ENCODE measurements at regions not wholly inside any gene's neighbourhood (a gene's known extent, or its start where the extent isn't known, plus 50 kb on each side); places are given as distances from the start of the nearest gene placed in this dataset.

DNA sequence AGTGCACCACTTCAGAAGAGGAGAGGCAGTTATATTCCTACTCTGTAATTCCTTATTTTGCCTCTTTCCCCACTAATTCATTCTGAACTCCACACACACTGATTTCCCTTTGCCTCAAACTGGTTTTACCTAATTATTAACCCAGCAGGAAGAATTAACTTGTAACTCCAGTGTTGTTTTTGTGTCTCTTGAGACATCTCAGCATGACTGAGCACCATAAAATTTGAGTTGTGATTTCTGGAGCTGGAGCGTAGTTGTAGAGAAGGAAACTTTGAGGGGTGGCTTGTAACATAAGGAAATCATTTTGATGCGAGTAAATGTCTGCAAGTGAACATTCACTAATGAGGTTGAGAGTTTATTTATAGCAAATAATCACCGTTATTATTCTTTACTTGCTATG, 265.2 kb downstream of the TMEM38B start:
- no peaks in the 10 kb centered on the region for H3K36me3 ChIP-seq (ENCODE audit: insufficient read depth, low read length)
- peaks cover 1% of the 10 kb centered on the region for H3K9me3 ChIP-seq (ENCODE audit: low read length)
- H3K4me1 ChIP-seq (ENCODE audit: insufficient read depth, low read length): peaks cover 6% of the 10 kb centered on the region
- H2AFZ ChIP-seq (ENCODE audit: low read depth, low read length): no peak overlapping the region
- no peaks in the 10 kb centered on the region for H3K27me3 ChIP-seq (ENCODE audit: insufficient read depth, low read length)
- H3K4me3 ChIP-seq (ENCODE audit: low read length): no peak overlapping the region

DNA sequence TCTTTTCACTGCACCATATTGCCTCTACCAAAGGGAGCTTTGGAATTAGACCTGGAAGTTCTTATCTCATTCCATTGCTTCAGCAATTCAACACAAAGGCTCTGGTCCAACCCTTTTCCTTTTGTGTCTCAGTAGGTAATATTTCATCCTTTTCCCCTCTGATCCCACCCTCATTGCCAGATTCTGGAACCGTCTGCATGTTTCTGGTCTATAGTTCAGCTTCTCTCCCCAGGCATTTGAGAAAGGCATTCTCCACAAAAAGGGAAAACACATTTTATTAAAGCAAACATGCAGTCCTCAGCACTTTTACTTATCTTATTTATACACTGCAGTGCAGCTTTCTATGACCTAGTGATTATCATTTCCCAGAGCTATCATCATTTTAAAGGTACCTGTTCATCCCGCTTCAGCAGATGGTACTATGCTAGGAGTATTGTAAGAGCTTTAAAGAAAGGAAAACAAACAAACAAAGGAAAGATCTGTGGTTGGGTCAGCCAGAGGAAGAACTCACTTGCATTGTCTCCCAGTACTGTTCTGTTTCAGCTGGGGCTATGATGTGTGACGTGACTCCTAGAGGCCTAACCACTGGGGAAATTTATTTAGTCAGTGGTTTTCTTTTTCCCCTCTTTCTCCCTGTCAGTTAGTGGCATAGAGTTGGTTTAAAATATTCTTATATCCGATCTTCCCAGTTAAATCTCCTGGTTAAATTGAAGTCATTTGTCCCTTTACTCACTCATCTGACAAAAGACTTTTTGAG, 269.2 kb downstream of the TMEM38B start:
- Histone ChIP-seq H3K4me3 (ENCODE audit: low read length) (no peak overlapping the region), H2AFZ (ENCODE audit: low read depth, low read length) (no peak overlapping the region), H3K27me3 (ENCODE audit: insufficient read depth, low read length) (no peaks in the 10 kb centered on the region), H3K4me1 (ENCODE audit: insufficient read depth, low read length) (peaks cover 16% of the 10 kb centered on the region), H3K36me3 (ENCODE audit: insufficient read depth, low read length) (no peaks in the 10 kb centered on the region), H3K9me3 (ENCODE audit: low read length) (no peaks in the 10 kb centered on the region)

DNA sequence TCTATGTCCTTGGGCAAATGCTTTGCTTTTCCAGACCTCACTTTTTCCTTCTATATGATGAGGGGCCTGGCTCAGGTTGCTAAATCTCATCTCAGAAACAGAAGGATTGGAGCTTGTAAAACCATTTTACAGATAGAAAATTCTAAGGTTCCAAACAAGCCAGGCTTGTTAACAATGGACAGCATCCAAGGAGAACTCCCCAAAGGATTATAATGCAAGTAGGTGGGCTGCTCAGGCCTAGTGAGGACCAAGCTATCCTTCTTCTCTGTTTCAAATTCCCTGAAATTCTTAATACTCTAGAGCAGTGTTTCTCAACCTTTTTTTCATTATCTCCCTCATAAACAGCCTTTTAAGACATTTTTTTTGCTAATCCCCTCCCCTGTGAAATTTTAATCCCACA, 269.8 kb downstream of the TMEM38B start:
- H3K4me3 ChIP-seq (ENCODE audit: low read length): no peak overlapping the region
- H3K9me3 ChIP-seq (ENCODE audit: low read length): no peaks in the 10 kb centered on the region
- no peaks in the 10 kb centered on the region for H3K36me3 ChIP-seq (ENCODE audit: insufficient read depth, low read length)
- no peak overlapping the region for H2AFZ ChIP-seq (ENCODE audit: low read depth, low read length)
- H3K27me3 ChIP-seq (ENCODE audit: insufficient read depth, low read length): no peaks in the 10 kb centered on the region
- peaks cover 22% of the 10 kb centered on the region for H3K4me1 ChIP-seq (ENCODE audit: insufficient read depth, low read length)

DNA sequence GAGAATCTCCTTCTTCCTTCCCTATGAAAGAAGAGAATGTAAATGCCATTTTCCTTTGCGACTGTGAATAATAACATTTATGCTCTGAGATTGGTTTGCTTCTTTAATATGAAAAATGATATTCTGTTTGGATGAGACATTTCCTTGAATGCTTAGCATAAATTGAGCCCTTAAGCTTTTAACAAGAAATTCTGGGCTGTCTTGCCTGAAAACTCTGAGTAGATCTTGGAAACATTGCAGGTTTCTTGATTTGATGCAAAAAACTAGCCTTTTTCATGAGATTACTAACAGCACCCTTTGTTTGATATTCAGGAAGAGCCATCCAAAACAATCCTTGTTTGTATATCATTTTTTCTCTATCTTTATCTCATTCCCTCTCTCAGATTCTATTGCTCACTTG, 272.5 kb downstream of the TMEM38B start:
- H3K4me1 ChIP-seq (ENCODE audit: insufficient read depth, low read length): peaks cover 40% of the 10 kb centered on the region
- H3K9me3 ChIP-seq (ENCODE audit: low read length): no peaks in the 10 kb centered on the region
- H2AFZ ChIP-seq (ENCODE audit: low read depth, low read length): no peak overlapping the region

DNA sequence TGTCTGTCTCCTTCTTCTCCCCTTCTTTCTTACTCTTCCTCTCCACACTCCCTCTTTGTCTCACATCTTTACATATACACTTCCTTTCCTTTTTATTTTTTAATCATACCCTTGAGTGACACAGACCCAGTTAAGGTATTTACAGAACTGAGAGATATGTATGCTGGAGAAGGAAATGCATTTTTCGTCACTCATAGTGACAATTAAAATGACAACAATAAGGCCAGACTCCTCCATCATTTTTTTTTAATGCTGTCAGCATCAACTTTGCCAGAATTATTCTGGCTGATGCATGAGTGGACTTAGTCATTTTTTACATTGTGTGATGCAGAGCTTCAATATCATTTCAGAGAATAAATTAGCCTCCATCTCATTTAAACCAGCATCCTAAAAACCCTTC, 272.9 kb downstream of the TMEM38B start:
- no peak overlapping the region for H3K4me3 ChIP-seq (ENCODE audit: low read length)
- no peaks in the 10 kb centered on the region for H3K9me3 ChIP-seq (ENCODE audit: low read length)
- no peaks in the 10 kb centered on the region for H3K27me3 ChIP-seq (ENCODE audit: insufficient read depth, low read length)
- no peak overlapping the region for H2AFZ ChIP-seq (ENCODE audit: low read depth, low read length)
- peaks cover 45% of the 10 kb centered on the region for H3K4me1 ChIP-seq (ENCODE audit: insufficient read depth, low read length)
- no peaks in the 10 kb centered on the region for H3K36me3 ChIP-seq (ENCODE audit: insufficient read depth, low read length)

More for the DNA sequence above, 272.5 kb downstream of the TMEM38B start:
- Histone ChIP-seq H3K4me3 (ENCODE audit: low read length) (no peak overlapping the region), H3K36me3 (ENCODE audit: insufficient read depth, low read length) (no peaks in the 10 kb centered on the region), H3K27me3 (ENCODE audit: insufficient read depth, low read length) (no peaks in the 10 kb centered on the region)

DNA sequence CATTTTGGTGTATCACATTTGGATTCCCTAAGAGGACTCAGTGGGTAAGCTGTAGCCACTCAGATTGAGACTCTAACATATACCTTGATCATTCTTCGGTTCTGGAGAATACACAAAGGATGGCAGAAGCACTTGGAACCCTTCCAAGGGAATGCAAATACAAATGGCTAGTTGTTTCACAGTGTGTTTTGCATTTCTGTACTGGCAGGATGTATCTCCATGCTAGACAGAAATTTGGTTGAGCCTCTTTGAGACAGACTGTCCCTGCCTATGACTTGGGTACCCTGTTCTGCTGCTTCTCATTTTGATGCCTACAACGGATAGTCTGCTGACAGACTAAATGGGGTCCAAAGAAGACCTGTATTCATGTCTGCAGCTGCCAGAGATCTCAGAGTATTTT, 273.5 kb downstream of the TMEM38B start:
- no peaks in the 10 kb centered on the region for H3K9me3 ChIP-seq (ENCODE audit: low read length)
- no peaks in the 10 kb centered on the region for H3K36me3 ChIP-seq (ENCODE audit: insufficient read depth, low read length)
- peaks cover 49% of the 10 kb centered on the region for H3K4me1 ChIP-seq (ENCODE audit: insufficient read depth, low read length)
- no peaks in the 10 kb centered on the region for H3K27me3 ChIP-seq (ENCODE audit: insufficient read depth, low read length)
- H2AFZ ChIP-seq (ENCODE audit: low read depth, low read length): no peak overlapping the region
- H3K4me3 ChIP-seq (ENCODE audit: low read length): no peak overlapping the region

DNA sequence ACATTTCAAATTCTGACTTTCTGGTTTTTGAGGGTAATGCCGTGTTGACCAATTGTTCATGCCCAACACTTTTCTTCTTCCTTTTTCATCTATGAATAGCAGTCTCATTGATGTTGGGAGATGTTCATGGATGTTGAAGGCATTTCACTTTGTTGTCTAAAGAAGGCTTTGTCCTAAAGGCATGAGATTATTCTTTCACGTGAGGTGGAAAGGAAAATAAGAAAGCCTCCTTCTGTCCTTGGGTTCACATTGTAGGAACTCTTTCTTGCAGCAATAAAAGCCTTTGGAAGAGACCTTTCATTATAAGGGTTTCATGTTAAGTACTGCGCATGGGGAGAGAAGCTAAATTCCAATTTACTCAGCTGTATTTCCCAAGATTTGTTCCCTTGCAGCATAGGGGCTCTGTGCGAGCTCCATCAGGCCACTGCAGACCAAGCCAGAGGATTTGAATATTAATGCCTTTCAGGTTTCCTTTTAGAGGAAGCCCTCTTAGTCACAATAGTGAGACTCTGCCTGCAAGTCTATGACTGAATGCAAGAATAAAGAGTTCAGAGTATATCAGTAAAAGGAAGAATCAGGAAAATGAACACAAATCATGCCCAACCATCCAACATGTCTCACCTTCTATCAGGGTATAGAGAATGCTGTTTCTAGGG, 274.6 kb downstream of the TMEM38B start:
- H3K4me3 ChIP-seq (ENCODE audit: low read length): no peak overlapping the region
- H2AFZ ChIP-seq (ENCODE audit: low read depth, low read length): peak overlapping the region; percentile 82
- H3K4me1 ChIP-seq (ENCODE audit: insufficient read depth, low read length): peaks cover 56% of the 10 kb centered on the region
- no peaks in the 10 kb centered on the region for H3K27me3 ChIP-seq (ENCODE audit: insufficient read depth, low read length)
- H3K36me3 ChIP-seq (ENCODE audit: insufficient read depth, low read length): no peaks in the 10 kb centered on the region
- no peaks in the 10 kb centered on the region for H3K9me3 ChIP-seq (ENCODE audit: low read length)

DNA sequence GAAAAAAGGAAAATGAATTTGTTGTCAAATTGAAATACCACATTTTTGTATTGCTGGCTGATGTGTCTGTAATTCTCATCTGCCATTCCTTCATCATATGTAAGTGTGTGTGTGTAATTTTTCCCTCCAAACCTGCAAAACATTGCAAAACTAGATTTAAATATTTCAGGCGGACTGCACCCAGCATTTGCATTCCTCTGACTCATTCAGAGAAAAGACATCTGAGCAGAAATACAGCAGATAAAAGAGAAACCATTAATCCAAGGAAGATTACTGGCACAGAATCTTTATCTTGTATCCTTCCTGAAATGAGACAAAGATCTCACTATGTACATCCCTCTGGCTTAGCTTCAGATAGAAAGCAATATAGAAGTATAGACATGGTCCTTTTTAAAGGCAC, 275.3 kb downstream of the TMEM38B start:
- Histone ChIP-seq H3K36me3 (ENCODE audit: insufficient read depth, low read length) (no peaks in the 10 kb centered on the region), H3K4me3 (ENCODE audit: low read length) (no peak overlapping the region), H3K27me3 (ENCODE audit: insufficient read depth, low read length) (no peaks in the 10 kb centered on the region), H3K4me1 (ENCODE audit: insufficient read depth, low read length) (peaks cover 62% of the 10 kb centered on the region), H2AFZ (ENCODE audit: low read depth, low read length) (no peak overlapping the region), H3K9me3 (ENCODE audit: low read length) (no peaks in the 10 kb centered on the region)

DNA sequence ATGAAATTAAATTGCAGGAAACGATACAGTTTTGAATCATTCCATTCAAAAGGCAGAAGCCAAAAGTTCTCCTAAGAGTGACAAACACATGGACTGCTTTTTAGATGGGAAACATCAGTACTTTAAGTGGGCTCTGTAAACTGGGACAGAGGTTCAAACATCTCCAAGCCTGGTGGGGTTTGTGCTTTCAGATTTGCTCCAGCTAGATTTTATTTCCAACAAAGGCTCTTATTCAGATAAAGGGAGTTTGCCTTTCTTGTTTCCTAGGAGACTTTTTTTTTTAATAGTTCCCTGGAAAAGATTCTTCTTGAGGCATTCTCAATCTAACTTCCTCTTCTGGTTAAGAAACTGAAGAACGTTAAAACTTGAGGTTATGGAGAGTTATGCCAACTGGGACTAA, 277.6 kb downstream of the TMEM38B start:
- H3K4me1 ChIP-seq (ENCODE audit: insufficient read depth, low read length): peaks cover 78% of the 10 kb centered on the region
- H2AFZ ChIP-seq (ENCODE audit: low read depth, low read length): no peak overlapping the region
- H3K9me3 ChIP-seq (ENCODE audit: low read length): no peaks in the 10 kb centered on the region
- H3K36me3 ChIP-seq (ENCODE audit: insufficient read depth, low read length): no peaks in the 10 kb centered on the region
- no peaks in the 10 kb centered on the region for H3K27me3 ChIP-seq (ENCODE audit: insufficient read depth, low read length)
- no peak overlapping the region for H3K4me3 ChIP-seq (ENCODE audit: low read length)

DNA sequence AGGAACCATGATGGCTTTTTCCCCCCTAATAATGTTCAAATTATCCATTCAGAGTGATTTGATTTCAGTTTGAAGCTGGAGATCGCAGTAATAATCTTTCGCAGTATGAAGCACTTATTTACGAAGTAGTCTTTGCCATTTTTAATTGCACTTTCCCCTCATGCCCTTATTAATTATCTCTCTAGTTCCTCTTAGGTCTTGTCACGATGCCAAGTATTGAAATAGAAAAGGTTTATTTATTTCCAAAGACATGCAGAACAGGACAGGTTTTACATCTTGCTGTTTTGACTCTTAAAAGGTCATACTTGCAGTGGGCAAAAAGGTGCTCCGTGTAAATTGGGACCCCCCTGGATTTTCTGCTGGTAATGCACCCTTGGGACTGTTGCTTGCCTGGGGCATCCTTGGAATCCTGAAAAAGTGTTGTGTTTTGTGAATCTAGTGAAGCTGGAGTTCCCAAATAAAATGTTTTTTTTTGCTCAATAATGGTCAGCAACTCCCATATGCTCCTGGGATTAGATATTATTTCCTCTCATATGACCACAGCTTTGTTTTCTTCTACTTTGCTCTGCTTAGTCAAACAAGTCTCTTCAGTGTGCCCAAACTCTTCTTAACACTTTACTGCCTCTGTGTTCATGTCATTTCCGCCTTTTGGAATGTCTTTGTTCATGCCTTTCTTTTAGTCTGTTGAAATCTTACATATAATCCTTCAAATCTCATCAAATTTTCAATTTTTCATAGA, 278.3 kb downstream of the TMEM38B start:
- H3K9me3 ChIP-seq (ENCODE audit: low read length): no peaks in the 10 kb centered on the region
- no peak overlapping the region for H2AFZ ChIP-seq (ENCODE audit: low read depth, low read length)
- H3K36me3 ChIP-seq (ENCODE audit: insufficient read depth, low read length): no peaks in the 10 kb centered on the region
- H3K27me3 ChIP-seq (ENCODE audit: insufficient read depth, low read length): no peaks in the 10 kb centered on the region
- no peak overlapping the region for H3K4me3 ChIP-seq (ENCODE audit: low read length)
- H3K4me1 ChIP-seq (ENCODE audit: insufficient read depth, low read length): peaks cover 84% of the 10 kb centered on the region

DNA sequence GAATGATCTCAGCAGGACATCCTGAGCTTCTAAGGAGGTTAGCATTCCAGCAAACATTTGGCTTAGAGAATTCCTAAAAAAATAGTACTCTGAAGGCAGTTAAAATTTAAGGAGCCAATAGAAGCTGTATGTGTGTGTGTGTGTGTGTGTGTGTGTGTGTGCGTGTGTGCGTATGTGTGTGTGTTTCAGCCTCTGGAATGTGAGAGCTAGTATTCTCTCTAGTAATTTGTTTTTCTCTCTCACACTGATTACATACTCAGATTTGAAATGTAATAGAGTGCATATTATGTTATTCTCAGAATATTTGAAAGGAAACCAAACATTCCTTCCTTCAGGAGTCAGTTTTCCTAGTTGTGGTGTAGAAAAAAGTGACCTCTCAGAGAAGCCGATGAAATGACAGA, 279.6 kb downstream of the TMEM38B start:
- H3K4me3 ChIP-seq (ENCODE audit: low read length): no peak overlapping the region
- no peaks in the 10 kb centered on the region for H3K27me3 ChIP-seq (ENCODE audit: insufficient read depth, low read length)
- peaks cover 86% of the 10 kb centered on the region for H3K4me1 ChIP-seq (ENCODE audit: insufficient read depth, low read length)
- H3K36me3 ChIP-seq (ENCODE audit: insufficient read depth, low read length): no peaks in the 10 kb centered on the region
- H2AFZ ChIP-seq (ENCODE audit: low read depth, low read length): no peak overlapping the region
- H3K9me3 ChIP-seq (ENCODE audit: low read length): no peaks in the 10 kb centered on the region

DNA sequence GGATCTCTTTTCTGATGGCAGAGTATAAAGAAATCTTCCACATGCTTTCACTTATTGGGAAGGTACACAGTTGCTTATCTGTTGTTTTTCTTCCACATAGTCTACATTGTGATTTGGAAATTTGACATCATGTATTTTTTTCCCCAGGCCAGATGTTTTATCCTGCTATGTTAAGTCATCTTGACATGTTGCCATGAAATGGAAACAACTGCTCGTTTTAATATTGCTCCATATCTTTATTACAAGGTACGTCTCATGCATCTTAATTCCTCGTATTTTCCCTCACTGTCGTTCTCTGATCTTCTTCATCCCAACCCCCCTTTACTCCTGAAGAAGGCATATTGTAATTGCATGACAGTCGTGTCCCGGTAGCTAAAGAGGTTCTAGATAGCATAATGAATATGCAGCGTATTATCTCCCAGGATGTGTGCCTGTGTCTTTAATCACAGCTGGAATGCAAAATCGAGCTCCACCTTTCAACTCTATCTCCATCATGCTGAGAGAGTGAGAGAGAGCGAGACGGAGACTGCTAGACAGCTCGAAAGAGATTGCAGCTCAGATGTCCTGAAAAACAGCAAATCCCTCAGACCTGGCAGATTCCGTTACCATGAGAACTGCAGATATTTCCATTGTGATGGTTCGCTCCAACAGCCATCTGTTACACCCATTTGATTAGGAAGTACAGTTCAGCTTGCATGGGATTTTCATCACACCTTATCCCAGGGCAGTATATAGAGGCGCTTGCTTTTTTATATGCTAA, 281.7 kb downstream of the TMEM38B start:
- H3K4me3 ChIP-seq (ENCODE audit: low read length): no peak overlapping the region
- H3K4me1 ChIP-seq (ENCODE audit: insufficient read depth, low read length): peaks cover 69% of the 10 kb centered on the region
- no peaks in the 10 kb centered on the region for H3K27me3 ChIP-seq (ENCODE audit: insufficient read depth, low read length)

DNA sequence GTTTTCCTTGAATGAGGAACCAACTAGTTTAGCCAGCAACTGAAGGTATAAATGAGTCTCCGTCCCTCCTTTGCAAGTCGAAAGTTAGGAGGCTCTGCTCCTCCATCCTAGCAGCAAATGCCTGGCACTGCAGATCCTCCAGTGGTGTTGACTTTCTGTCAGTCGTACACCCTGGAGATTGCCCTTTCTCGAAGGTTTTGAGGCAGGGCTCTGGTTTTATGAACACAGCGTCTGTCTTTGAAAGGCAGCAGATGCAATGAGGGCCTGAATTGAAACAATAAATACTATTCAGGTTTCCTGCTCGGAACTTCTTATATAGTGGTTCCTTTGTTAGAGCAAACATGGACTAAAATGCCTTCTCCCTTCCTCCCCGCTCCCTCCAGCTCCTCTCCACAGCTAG, 284.0 kb downstream of the TMEM38B start:
- Histone ChIP-seq H3K27me3 (ENCODE audit: insufficient read depth, low read length) (no peaks in the 10 kb centered on the region), H3K36me3 (ENCODE audit: insufficient read depth, low read length) (no peaks in the 10 kb centered on the region), H3K4me3 (ENCODE audit: low read length) (no peak overlapping the region), H2AFZ (ENCODE audit: low read depth, low read length) (no peak overlapping the region), H3K4me1 (ENCODE audit: insufficient read depth, low read length) (peaks cover 54% of the 10 kb centered on the region), H3K9me3 (ENCODE audit: low read length) (no peaks in the 10 kb centered on the region)

More for the DNA sequence above, 281.7 kb downstream of the TMEM38B start:
- H3K9me3 ChIP-seq (ENCODE audit: low read length): no peaks in the 10 kb centered on the region
- H3K36me3 ChIP-seq (ENCODE audit: insufficient read depth, low read length): no peaks in the 10 kb centered on the region
- H2AFZ ChIP-seq (ENCODE audit: low read depth, low read length): no peak overlapping the region
